NCI-H2081 treated with DMSO at 0.1 percent for 48 hours (cell line): ENCODE measurements at regions not wholly inside any gene's neighbourhood (a gene's known extent, or its start where the extent isn't known, plus 50 kb on each side); places are given as distances from the start of the nearest gene placed in this dataset.

Experiments used
- DNase-seq: peaks from one replicate; lab custom pipeline; 2025; lab: John Stamatoyannopoulos, UW

DNA sequence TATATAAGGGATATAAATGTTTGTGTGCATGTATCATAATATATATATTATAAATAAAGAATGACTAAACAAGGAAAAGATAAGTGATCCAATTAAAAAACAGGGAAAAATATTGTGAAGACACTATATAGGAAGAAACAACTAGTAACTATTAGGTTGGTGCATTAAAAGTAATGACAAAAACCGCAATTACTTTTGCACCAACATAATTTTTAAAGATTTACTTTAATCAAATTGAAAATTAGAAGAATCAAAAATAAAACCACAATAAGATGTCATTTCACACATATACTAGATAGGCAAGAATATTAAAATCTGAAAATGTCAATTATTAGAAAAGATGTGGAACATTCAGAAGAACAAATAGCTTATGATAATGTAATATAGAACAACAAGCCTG, 595.9 kb downstream of the KCNJ3 start:
- DNase-seq = no peak

DNA sequence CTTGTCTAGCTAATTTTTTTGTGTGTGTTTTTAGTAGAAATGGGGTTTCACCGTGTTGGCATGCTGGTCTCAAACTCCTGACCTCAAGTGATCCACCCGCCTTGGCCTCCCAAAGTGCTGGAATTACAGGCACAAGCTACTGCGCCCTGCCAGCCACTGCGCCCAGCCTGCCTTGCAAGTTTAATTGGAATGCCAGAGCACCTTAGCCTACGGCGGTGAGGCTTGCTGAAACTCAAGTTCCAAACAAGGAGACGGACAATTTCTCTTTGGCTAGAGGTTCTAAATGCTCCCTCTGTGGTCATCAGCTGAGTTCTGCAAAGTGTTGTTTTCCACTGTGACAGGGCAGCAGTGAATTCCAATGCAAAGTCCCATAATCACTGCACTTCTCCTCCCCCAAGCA, 583.4 kb downstream of the KCNJ3 start:
- no peak for DNase-seq

DNA sequence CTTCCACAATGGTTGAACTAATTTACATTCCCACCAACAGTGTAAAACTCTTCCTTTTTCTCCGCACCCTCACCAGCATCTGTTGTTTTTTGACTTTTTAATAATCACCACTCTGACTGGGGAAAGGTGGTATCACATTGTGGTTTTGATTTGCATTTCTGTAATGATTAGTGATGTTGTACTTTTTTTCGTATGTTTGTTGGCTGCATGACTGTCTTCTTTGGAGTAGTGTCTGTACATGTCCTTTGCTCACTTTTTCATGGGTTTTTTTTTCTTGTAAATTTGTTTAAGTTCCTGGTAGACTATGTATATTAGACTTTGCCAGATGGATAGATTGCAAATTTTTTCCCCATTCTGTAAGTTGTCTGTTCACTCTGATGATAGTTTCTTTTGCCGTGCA, 574.8 kb downstream of the KCNJ3 start:
- no peak for DNase-seq

DNA sequence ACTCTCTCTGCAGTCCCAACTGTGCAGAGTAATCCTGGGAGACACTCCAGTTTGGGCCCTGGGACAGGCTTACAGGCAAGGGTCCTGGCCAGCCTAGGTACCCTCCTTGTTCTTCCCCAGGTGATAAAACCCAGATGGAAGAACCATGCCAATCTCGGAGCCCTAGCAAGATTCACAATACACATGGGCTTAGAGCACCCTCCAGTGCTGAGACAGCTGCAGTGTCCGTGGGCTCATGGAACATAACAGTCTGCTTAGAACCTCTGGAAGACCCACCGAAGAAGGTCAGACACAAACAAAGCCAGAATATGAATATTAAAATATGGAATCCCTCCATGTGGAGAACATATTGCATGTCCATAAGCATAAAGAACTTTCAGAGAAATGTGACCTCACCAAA, 568.1 kb downstream of the KCNJ3 start:
- DNase-seq = no peak

DNA sequence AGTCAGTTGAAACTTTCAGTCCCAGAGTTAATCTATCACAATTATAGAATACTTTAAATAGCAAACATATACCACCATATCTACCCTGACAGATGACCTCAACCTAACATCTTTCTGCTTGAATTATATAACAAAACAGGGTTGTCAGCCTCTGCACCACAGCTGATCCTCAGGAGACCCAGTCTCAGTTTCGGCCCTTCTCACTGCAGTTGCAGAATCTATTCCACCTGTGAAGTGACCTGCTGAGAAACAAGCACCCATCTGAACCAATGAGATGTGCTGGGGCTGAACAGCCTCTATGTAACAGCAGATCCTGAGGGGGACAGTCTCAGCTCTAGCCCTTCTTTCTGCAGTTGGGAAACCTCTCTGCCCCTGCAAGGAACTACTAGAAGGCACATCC, 567.6 kb downstream of the KCNJ3 start:
- DNase-seq = no peak

DNA sequence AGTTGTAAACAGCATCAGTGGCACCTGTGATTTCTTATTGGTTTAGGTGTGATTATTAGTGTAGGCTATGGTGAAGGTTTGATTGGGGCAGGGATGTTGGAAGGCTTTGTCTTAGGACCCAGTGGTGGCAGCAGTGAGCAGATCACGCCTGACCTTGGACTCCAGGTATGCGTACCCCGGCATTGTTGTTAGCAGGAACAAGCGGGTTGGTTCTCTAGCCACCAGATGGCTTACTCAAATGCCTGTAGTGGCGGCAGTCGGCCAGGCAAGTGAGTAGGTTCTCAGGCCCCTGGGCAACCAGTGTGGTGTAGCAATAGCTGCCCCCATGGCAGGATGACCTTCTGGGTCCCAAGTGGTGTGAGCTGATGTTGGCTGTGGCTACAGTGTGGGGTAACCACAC, 558.3 kb downstream of the KCNJ3 start:
- DNase-seq = no peak

DNA sequence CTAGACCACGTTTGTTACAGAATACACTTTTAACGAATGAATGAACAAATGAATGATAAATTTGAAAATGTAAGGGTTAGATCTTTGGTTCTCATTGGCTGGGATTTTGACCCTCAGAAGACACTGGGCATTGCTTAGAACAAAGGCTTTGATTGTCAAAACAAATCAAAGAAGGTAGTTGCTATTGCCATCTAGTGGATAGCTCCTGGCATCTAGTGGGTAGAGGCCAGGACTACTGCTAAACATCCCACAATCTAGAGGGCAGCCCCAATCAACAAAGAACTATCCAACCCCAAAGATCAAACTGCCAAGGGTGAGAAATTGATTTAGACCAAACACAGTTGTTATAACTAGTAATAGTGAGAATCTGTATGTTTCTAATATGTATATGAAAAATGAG, 552.3 kb downstream of the KCNJ3 start:
- DNase-seq = no peak

DNA sequence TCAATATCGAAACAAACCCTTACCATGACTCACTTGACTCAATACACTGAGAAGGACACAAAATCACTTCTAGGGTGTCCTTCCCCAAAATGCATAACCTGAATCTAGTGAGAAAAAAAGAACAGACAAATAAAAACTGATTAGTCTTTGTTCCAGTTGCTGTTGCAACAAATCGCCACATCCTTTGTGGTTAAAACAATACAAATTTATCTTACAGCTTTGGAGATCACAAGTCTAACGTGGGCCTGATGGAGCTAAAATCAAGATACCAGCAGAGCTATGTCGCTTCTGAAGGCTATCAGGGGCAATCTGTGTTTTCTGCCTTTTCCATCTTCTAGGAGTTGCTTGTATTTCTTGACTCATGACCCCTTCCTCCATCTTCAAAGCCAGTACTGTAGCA, 541.7 kb downstream of the KCNJ3 start:
- DNase-seq = no peak

DNA sequence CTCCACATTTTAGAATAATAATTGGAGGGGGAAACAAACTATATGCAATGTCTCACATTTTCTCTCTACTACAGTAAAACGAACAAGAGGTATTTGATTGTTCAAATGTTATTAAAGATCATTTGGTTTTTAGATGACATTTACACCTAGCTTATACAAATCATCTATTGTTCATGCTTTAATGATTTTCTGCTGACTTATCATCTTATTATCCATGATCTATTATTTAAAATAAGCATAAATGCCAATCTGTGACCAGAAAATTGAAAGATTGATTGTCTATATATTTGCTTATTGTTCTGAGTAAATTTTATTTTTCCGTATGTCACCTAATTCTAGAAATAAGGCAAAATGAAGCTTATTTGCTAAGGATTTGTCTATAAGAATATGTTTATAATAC, 537.2 kb downstream of the KCNJ3 start:
- DNase-seq = no peak

DNA sequence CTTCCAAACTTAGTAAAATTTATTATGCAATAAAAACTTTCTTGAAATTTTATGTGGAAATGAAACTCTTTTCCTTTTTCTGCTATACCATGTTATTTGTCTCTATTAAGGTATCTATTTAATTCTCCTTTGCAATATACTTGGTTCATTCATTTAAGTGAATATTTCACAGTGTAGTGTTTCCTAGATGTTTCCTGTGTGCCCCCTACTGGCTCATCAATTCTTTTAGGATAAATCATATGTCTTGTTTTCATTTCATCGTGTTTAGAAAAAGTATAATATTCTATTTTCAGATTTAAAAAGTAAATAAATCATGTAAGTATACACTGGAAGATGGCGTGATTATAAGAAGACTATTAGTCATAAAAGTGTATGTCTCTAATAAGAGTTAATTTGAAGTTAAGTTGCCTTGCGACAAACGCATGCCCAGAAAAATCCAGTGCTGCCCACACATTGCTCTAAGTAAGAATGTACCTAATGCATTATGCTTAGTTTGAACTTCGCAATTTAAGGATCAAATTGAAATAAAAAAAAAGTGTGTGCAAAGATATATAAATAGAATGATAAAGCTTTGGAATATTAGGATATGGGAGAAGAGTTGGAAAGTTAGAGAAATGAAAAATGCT, 525.4 kb downstream of the KCNJ3 start:
- no peak for DNase-seq

DNA sequence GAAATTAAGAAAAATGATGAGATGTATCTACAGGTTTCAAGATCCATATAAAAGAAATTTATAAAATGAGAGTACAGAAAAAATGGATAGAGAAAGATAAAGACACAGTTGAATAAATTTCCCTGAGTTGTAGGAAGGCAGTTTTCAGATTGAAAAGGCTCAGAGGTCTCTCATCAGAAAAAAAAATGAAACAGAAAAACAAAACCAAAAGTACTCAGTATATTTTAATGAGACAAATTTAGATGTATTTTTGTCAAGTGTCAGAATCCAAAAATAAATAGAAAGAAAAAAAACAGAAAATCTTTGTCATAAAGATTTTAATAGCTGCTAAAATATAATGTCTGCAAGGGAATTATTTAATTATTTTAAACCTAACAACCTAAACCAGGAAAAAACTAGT, 520.5 kb downstream of the KCNJ3 start:
- DNase-seq = no peak

DNA sequence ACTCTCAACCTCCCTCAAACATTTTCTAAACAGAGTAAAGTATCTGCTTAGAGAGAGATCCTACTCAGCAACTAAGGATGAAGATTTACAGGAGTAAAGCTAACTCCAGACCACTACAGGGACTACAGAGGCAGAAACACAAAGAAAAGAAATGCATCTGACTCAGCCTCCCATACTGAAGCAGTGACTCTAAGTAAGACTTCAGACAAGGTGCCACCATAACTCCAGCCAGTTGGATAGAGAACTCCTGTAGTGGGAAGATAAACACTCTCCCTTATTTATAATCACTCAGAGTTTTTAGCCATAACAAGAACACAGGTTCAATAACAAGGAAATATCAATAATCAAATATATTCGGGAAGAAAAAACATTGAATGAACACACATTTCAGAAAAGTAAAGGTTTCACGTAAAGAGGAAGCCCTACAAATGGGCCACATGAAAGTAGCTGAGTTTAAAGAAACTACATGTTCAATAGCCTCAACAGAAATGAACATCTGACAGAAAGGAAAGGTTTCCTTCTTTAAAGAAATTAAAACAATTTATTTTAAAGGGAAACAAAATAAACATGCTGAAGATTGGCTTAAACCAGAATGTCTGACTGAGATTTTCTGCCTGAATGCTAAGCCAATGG, 519.9 kb downstream of the KCNJ3 start:
- DNase-seq = no peak

DNA sequence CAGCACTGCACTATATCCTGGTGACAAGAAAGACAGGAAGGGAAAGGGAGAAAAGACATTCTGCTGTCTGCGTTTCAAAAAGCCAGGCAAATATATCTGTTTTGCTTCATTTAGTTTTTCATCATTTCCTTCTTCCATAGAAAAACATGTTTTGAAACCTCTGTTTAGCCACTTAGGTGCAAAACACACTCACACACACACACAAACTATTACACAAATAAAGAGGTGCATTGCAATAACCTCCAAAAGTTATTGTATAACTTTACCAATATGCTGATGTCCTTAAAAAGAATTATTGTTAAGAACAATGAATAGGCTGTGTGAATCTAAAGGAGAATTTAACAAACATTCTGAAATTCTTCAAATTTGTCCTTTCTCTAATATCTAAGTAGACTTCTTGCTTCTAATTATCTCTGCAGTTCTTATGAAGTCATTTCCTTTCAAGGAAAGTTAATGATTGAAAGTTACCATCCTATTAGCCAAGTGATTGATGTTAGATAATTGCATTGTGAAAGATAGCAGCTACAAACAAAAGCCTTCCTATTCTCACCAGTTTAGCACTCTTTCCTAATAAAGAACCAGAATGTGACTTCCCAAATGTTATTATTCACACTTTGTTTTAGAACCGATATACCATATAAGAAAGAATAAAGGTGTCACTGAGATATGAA, 516.7 kb downstream of the KCNJ3 start:
- DNase-seq = no peak

DNA sequence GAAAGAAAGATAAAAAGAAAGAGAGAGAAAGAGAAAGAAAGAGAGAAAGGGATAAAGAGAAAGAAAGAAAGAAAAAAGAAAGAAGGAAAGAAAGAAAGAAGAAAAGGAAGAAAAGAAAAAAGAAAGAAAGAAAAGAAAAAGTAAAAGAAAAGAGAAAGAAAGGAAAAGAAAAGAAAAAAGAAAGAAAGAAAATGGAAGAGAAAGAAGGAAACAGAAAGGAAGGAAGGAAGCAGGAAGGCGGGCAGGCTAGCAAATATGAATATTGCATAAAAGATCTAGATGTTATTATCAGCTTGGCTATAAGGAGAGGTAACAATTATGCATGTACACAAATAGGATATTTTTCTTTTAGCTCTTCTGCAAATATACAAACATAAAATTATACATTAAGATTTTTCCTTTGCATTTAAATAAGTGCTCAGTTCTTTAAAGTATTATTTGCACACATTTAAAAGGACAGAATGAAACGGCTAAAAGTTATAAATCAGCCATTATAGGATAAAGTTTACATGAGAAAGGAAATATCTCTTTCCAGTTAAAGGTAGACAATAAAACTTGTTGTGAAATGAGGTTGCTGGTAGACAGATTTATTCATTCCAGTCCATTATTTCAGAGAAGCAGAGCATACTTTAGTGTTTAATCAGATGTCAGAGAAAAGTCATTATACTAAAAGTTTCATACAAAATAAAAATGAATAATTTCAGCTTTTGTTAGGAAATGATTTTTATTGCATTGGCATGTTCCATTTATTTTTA, 511.4 kb downstream of the KCNJ3 start:
- no peak for DNase-seq

DNA sequence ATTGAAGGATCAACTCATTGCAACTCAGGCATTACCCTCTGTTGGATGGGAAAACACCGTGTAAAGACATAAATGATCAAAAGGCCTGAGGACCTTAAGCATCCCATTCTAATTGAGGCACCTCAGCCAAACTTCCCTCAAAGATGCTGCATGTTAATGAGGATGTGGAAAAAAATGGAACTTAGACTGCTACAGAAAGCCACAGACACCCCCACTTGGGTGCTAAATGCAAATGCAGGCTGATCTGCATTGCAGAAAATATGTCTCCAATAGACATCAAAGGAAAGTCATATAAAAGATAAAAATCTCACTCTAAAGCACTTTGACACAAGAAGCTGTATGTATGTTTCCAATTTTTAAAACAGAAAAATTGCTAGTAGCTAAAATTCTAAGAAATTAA, 504.7 kb downstream of the KCNJ3 start:
- DNase-seq = no peak

DNA sequence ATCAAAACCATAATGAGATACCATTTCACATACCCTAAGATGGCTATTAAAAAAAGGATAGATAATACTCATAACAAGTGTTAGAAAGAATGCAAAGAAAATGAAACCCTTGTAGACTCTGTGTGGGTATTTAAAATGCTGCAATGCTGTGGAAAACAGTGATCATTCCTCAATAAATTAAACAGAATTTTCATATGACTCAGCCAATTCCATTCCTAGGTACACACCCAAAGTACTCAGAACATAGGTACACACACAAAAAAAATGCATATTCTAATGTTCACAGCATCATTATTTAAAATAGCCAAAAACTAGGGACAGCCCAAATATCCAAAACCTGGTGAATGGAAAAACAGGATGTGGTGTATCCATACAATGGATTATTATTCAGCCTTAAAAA, 502.3 kb downstream of the KCNJ3 start:
- no peak for DNase-seq

DNA sequence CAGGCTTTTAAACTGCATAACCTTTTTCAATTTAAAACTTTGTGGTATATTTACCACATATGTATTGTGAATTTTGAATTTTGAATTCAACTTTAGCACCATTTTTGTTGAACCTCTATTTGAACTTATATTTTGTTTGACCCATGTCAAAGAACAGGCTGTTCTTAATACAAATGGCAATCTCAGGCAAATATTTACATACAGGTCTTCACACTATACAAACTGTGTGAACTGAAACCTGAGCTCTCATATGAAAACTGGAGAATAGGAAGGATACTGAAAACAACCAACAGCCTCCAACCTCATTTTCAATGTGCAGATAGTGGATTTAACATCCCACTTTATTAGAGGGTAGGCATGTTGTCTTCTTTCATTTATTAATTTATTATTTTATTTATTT, 491.8 kb downstream of the KCNJ3 start:
- DNase-seq = no peak

DNA sequence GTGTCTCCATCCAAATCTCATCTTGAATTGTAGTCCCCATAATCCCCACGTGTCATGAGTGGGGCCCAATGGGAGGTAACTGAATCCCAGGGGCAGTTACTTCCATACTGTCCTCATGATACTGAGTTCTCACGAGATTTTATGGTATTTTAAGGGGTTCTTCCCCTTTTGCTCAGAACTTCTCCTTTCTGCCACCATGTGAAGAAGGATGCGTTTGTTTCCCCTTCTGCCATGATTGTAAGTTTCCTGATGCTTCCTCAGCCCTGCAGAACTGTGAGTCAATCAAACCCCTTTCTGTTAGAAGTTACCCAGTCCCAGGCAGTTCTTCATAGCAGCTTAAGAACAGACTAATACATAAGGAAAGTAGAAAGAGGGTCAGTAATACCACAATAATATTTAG, 480.4 kb downstream of the KCNJ3 start:
- DNase-seq = no peak

DNA sequence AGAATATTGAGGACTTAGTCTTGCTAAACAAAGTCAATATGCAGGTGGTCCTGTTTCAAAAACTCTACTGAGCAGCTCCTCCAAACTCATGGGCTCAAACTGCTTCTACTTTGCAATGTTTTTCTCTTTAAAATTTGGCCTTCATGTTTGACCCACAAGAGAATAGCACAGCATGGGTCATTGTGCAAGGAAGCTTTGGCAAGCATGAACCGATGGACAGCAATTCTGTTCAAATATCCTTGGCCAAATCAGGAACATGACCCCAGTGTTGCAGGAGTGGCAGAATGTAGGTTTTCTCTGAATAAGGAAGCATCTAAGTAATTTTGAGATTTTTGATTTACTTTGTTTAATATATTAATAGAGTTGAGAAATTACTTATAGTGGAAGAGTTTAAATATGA, 477.9 kb downstream of the KCNJ3 start:
- no peak for DNase-seq

DNA sequence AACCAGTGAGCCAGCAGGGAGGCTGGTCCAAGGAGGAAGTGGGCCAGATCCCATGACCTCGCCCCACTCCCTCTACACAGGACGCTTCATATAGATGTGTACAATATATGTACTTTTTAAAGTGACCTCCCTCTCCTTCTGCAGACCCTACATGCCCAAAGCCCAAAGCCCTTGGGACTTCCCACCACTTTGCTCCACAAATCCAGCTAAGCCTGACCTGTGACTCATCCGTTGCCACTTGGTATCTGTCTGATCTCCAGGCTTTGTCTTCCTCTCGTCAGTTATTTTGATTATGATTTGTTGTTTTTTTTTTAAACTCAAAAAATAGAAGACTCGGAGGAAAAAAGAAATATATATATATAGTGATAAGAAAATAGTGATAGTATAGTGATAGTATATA, 470.8 kb downstream of the KCNJ3 start:
- DNase-seq = no peak

DNA sequence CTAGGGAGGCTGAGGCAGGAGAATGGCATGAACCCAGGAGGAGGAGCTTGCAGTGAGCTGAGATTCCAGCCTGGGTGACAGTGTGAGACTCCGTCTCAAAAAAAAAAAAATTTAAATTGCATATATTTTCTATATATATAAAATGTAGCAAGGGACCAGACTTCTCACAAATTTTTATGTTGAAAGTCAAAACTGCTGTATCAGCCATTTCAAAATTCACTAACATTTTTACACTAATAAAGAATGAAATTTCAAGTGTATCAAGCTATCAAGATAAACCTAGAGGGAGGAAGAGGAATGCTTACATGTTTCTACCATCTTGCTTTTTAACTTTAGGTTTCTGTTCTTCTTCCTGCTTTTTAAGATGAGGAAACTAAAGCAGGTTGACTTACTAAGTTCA, 464.0 kb downstream of the KCNJ3 start:
- DNase-seq = no peak

DNA sequence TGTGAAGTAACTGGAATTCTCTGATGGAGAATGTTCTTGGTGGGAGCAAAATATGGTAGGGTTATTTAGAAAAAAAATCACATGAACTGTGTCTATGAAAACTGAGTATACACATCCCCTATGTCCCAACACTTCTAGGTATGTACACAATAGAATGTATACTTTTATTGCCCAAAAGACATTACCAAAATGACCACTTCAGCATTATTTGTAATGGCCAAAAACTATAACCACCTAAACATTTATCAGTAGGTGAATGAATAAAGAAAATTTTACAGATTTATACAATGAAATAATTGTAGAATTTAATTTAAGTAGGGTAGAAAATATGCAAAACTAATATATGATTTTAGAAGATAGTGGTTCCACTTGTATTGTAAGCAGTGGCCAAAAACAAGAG, 462.8 kb downstream of the KCNJ3 start:
- DNase-seq = no peak

DNA sequence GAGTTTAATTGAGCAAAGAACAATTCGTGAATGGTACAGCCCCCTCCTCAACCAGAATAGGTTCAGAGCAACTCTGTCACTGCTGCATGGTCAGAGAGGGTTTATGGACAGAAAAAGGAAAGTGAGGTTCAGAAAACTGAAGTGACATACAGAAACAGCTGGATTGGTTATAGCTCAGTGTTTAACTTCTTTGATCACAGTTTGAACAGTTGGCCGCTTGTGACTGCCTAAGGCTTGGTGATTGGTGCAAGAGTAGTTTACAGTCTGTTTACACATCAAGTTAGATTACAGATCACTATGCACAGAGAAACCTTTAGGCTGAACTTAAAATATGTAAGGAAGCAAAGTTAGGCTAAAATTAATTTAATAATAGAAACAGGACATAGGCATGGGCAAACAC, 459.2 kb downstream of the KCNJ3 start:
- DNase-seq = no peak
